GM12878 (cell line): ENCODE measurements at regions not wholly inside any gene's neighbourhood (a gene's known extent, or its start where the extent isn't known, plus 50 kb on each side); places are given as distances from the start of the nearest gene placed in this dataset.

Source experiments
- CEBPB ChIP-seq, 2 experiments: fragments of 150-350 bp in 1 of 2; IDR thresholded peaks; 2 replicates each; pipeline ENCODE4 v1.6.1; 2012 to 2014; ENCODE audit warnings: low read depth in 2 of 2, low read length in 2 of 2, borderline replicate concordance in 1 of 2, inconsistent platforms in 1 of 2
- CTCF ChIP-seq, 3 experiments: IDR thresholded peaks in 2 of 3; conservative IDR thresholded peaks in 1 of 3; 2 replicates each; pipeline ENCODE4 v1.5.1; 2011; ENCODE audit warnings: low read depth in 3 of 3, low read length in 3 of 3, mild to moderate bottlenecking in 3 of 3, control low read depth in 2 of 3, moderate library complexity in 2 of 3, inconsistent platforms in 1 of 3, mixed read lengths in 1 of 3; ENCODE audit not compliant: control insufficient read depth in 2 of 3, insufficient read depth in 1 of 3; ENCODE audit errors: extremely low read depth in 1 of 3
- FOXK2 ChIP-seq: fragments of 450-650 bp; IDR thresholded peaks from 2 replicates; pipeline ENCODE4 v1.6.1; 2017; ENCODE audit warnings: mild to moderate bottlenecking, moderate library complexity
- HDGF ChIP-seq: fragments of 450-650 bp; IDR thresholded peaks from 2 replicates; pipeline ENCODE4 v1.6.1; 2016; ENCODE audit warnings: antibody characterized with exemption
- NFYB ChIP-seq: IDR thresholded peaks from 2 replicates; pipeline ENCODE4 v1.6.1; 2011; ENCODE audit warnings: low read depth, mild to moderate bottlenecking, low read length, improper control_type of control experiment, moderate library complexity; ENCODE audit not compliant: insufficient read depth
- RB1 ChIP-seq: fragments of 450-650 bp; formaldehyde crosslinking; IDR thresholded peaks from 2 replicates; pipeline ENCODE4 v1.6.1; 2017; ENCODE audit warnings: mild to moderate bottlenecking, borderline replicate concordance
- ZNF592 ChIP-seq: fragments of 450-650 bp; IDR thresholded peaks from 2 replicates; pipeline ENCODE4 v1.6.1; 2017; ENCODE audit warnings: mild to moderate bottlenecking, moderate library complexity
- TF ChIP-seq, protein P1 (sequence below): fragments of 150-350 bp; IDR thresholded peaks from 2 replicates; pipeline ENCODE4 v1.6.1; 2014; ENCODE audit warnings: mild to moderate bottlenecking, low read depth, low read length
- TF ChIP-seq, protein P2 (sequence below): fragments of 450-650 bp; formaldehyde crosslinking; IDR thresholded peaks from 2 replicates; pipeline ENCODE4 v1.5.0; 2022; ENCODE audit warnings: mild to moderate bottlenecking, missing genetic modification characterization

DNA sequence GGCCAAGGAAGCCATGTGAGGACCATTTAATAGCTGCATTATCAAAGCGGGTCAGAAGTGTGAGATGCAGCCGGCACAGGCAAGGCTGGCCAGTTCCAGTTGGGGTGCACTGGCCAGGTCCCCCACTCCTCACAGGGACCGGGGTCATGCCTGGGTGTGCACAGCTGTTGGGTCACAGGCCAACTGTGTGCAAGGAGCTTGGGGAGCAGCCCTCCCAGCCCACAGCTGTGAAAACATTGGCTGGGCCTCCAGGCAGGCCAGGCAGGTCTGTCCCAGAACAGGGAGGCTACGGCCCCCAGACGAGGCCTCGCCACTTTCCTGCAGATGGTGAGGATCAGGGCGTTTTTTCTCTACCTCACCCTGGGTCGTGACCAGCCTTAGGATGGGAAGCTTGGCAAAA lies 521.0 kb downstream of the NTRK3 start (continued):
- TF ChIP-seq, protein P1, sequence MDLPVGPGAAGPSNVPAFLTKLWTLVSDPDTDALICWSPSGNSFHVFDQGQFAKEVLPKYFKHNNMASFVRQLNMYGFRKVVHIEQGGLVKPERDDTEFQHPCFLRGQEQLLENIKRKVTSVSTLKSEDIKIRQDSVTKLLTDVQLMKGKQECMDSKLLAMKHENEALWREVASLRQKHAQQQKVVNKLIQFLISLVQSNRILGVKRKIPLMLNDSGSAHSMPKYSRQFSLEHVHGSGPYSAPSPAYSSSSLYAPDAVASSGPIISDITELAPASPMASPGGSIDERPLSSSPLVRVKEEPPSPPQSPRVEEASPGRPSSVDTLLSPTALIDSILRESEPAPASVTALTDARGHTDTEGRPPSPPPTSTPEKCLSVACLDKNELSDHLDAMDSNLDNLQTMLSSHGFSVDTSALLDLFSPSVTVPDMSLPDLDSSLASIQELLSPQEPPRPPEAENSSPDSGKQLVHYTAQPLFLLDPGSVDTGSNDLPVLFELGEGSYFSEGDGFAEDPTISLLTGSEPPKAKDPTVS, result no peak
- TF ChIP-seq, protein P2, sequence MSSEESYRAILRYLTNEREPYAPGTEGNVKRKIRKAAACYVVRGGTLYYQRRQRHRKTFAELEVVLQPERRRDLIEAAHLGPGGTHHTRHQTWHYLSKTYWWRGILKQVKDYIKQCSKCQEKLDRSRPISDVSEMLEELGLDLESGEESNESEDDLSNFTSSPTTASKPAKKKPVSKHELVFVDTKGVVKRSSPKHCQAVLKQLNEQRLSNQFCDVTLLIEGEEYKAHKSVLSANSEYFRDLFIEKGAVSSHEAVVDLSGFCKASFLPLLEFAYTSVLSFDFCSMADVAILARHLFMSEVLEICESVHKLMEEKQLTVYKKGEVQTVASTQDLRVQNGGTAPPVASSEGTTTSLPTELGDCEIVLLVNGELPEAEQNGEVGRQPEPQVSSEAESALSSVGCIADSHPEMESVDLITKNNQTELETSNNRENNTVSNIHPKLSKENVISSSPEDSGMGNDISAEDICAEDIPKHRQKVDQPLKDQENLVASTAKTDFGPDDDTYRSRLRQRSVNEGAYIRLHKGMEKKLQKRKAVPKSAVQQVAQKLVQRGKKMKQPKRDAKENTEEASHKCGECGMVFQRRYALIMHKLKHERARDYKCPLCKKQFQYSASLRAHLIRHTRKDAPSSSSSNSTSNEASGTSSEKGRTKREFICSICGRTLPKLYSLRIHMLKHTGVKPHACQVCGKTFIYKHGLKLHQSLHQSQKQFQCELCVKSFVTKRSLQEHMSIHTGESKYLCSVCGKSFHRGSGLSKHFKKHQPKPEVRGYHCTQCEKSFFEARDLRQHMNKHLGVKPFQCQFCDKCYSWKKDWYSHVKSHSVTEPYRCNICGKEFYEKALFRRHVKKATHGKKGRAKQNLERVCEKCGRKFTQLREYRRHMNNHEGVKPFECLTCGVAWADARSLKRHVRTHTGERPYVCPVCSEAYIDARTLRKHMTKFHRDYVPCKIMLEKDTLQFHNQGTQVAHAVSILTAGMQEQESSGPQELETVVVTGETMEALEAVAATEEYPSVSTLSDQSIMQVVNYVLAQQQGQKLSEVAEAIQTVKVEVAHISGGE (CRISPR knock-in tag), result no peak
- TF ChIP-seq RB1, result no peak
- no peak for TF ChIP-seq HDGF
- TF ChIP-seq CTCF (IDR thresholded peaks at IDR 0.05 in 2 of 3, conservative IDR thresholded peaks at IDR 0.05 in 1 of 3; ENCODE audit: control insufficient read depth in 2 of 3, extremely low read depth in 1 of 3, insufficient read depth in 1 of 3, low read depth in 3 of 3, low read length in 3 of 3), result no peak
- no peak for TF ChIP-seq NFYB
- TF ChIP-seq ZNF592, result no peak
- no peak for TF ChIP-seq FOXK2
- TF ChIP-seq CEBPB (IDR thresholded peaks at IDR 0.05; ENCODE audit: borderline replicate concordance in 1 of 2, low read depth in 2 of 2, low read length in 2 of 2), result no peak
